OCI-LY1 (cell line): ENCODE measurements at regions not wholly inside any gene's neighbourhood (a gene's known extent, or its start where the extent isn't known, plus 50 kb on each side); places are given as distances from the start of the nearest gene placed in this dataset.

Source experiments
- CTCF ChIP-seq: fragments of 200-600 bp; sonication (generic), shearing (Covaris generic); IDR thresholded peaks from 2 replicates; pipeline ENCODE4 v1.5.1; 2017; ENCODE audit warnings: mild to moderate bottlenecking, antibody characterized with exemption, low read length, moderate library complexity, mixed read lengths
- EZH2 ChIP-seq: fragments of 200-600 bp; sonication (generic), shearing (Covaris generic); IDR thresholded peaks from 2 replicates; pipeline ENCODE4 v1.8.0; 2017; ENCODE audit warnings: borderline replicate concordance, mixed run types, mild to moderate bottlenecking, antibody characterized with exemption, low read length, moderate library complexity, mixed read lengths

GRCh38 chr2:152863826-152864225 lies 145.4 kb downstream of the ARL6IP6 start:
- no peak for TF ChIP-seq CTCF
- no peak for TF ChIP-seq EZH2
